Lower leg skin (tissue), 4 donors: ENCODE measurements at regions not wholly inside any gene's neighbourhood (a gene's known extent, or its start where the extent isn't known, plus 50 kb on each side); places are given as distances from the start of the nearest gene placed in this dataset.
"Not testable (repeated sequence)": the region's sequence is repeated elsewhere in the genome, so short reads cannot be mapped to it uniquely, and the experiment has no call there.

Experiments
- DNase-seq, 2 donors: peaks; one replicate each; pipeline ENCODE4 v3.0.0-alpha.2; 2019; ENCODE audit warnings: low spot score in 2 of 2
- H3K4me3 ChIP-seq: fragments of 200-600 bp; sonication (generic); 2 replicates; pipeline ENCODE4 v1.5.1; 2017; ENCODE audit warnings: mild to moderate bottlenecking, low read depth; ENCODE audit not compliant: poor library complexity, severe bottlenecking
- POLR2A ChIP-seq, 2 donors: fragments of 450-650 bp; IDR thresholded peaks; one replicate each; pipeline ENCODE4 v1.6.1; 2016 to 2017; ENCODE audit warnings: antibody characterized with exemption in 2 of 2, mild to moderate bottlenecking in 1 of 2, moderate library complexity in 1 of 2
- WGBS, 2 donors: methylation state at CpG; one replicate each; pipeline ENCODE4 v1.1.5; 2018; 5-methylcytosine and 5-hydroxymethylcytosine counted together
- intact Hi-C: fragments of 100-400 bp; cut with DNase I; formaldehyde crosslinking; loops from one replicate; pipeline ENCODE4 v1.15.0; 2023; ENCODE audit warnings: low total_unique reads
- TF ChIP-seq, protein P1 (sequence below), 3 donors: fragments of 450-650 bp; IDR thresholded peaks; one replicate each; pipeline ENCODE4 v1.5.1; 2016; ENCODE audit warnings: antibody characterized with exemption in 3 of 3, mild to moderate bottlenecking in 3 of 3, moderate library complexity in 2 of 3

DNA sequence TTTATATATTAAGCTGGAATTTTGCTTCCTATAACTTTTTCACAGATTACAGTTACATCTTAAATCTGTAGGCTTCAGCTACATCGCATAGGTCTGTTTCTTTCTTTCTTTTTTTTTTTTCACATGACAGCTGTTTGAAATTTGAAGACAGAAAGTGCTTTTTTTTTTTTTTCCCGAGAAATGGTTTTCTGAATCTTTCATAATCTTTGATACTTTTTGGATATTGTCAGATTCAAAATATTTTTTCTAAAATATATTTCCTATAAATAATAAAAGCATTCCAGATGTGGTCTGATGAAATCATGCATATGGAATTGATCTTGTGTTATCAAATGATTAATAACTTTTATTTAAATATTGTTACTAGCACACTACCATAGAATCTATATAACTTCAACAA lies 212.2 kb downstream of the TAF11L14 start:
- no peak for DNase-seq
- intact Hi-C loops, result no loop called here
- TF ChIP-seq, protein P1, sequence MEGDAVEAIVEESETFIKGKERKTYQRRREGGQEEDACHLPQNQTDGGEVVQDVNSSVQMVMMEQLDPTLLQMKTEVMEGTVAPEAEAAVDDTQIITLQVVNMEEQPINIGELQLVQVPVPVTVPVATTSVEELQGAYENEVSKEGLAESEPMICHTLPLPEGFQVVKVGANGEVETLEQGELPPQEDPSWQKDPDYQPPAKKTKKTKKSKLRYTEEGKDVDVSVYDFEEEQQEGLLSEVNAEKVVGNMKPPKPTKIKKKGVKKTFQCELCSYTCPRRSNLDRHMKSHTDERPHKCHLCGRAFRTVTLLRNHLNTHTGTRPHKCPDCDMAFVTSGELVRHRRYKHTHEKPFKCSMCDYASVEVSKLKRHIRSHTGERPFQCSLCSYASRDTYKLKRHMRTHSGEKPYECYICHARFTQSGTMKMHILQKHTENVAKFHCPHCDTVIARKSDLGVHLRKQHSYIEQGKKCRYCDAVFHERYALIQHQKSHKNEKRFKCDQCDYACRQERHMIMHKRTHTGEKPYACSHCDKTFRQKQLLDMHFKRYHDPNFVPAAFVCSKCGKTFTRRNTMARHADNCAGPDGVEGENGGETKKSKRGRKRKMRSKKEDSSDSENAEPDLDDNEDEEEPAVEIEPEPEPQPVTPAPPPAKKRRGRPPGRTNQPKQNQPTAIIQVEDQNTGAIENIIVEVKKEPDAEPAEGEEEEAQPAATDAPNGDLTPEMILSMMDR (IDR thresholded peaks at IDR 0.05), result no peak
- no peak for TF ChIP-seq POLR2A (IDR thresholded peaks at IDR 0.05)
- WGBS, 2 donors, result 39 to 48% methylated on average over 2 of the region's 2 CpGs
- H3K4me3 ChIP-seq, result no peak overlapping the region

DNA sequence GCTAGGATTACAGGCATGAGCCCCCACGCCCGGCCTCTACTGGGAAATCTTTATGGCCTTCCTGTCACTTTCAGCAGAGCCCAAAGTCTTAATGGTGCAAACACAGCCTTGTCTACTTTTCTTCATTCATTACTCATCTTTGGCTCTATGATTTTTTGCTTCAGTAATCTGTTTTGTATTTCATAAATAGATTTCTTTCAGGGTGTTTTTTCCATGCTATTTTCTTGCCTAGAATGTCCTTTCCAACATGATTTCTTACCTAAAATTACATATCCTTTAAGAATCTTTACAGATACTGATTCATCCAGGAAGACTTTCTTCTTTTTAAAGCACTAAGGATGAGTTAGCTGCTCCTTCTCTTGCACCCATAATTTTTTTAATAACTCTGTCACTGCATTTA lies 213.0 kb downstream of the TAF11L14 start:
- no peak for DNase-seq
- 67 to 86% methylated on average over 2 of the region's 2 CpGs for WGBS, 2 donors
- TF ChIP-seq, protein P1 (IDR thresholded peaks at IDR 0.05), result no peak
- TF ChIP-seq POLR2A (IDR thresholded peaks at IDR 0.05), result no peak
- no peak overlapping the region for H3K4me3 ChIP-seq
- intact Hi-C loops, result no loop called here

DNA sequence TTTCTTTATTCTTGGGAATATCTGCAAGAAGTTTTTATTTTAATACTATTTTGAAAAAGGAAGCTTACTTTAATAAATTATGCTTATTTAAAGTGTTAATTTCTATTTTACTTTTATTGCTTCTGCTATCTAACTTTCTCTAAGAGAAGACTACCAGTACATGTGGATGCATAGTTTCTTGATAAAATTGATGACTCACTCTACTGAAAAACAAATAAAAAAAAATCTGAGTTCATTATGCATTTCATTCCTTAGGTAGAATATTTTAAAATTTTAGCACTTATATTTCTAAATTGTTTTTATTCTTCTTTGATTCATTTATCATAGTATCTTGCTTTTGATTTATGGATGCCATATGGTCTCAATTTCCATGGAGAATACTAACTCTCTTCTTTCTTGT lies 217.9 kb downstream of the TAF11L14 start:
- H3K4me3 ChIP-seq, result no peak overlapping the region
- DNase-seq, result no peak
- intact Hi-C loops, result no loop called here
- no peak for TF ChIP-seq POLR2A (IDR thresholded peaks at IDR 0.05)
- TF ChIP-seq, protein P1 (IDR thresholded peaks at IDR 0.05), result no peak

- intact Hi-C loops, result no loop called here
- no peak overlapping the region for H3K4me3 ChIP-seq
- TF ChIP-seq, protein P1 (IDR thresholded peaks at IDR 0.05), result no peak
- no peak for TF ChIP-seq POLR2A (IDR thresholded peaks at IDR 0.05)
- DNase-seq, result no peak
- 39 to 41% methylated on average over 3 of the region's 3 CpGs for WGBS, 2 donors
These were observed 218.5 kb downstream of the TAF11L14 start for GRCh38 chr5:17852740-17853139.

GRCh38 chr5:17854901-17855300 lies 220.6 kb downstream of the TAF11L14 start:
- DNase-seq, result no peak
- H3K4me3 ChIP-seq, result no peak overlapping the region
- TF ChIP-seq POLR2A (IDR thresholded peaks at IDR 0.05), result no peak
- TF ChIP-seq, protein P1 (IDR thresholded peaks at IDR 0.05), result no peak
- intact Hi-C loops, result no loop called here

- intact Hi-C loops, result no loop called here
- DNase-seq, result no peak
These were observed 226.5 kb downstream of the TAF11L14 start for GRCh38 chr5:17860660-17861315.

GRCh38 chr5:17864903-17865302 lies 230.6 kb downstream of the TAF11L14 start:
- DNase-seq, H3K4me3 ChIP-seq, intact Hi-C loops: not testable (repeated sequence)
- 94 to 100% methylated on average over 2 of the region's 2 CpGs for WGBS, 2 donors

More at GRCh38 chr5:17860660-17861315, 226.5 kb downstream of the TAF11L14 start:
- TF ChIP-seq, protein P1 (IDR thresholded peaks at IDR 0.05), result no peak
- TF ChIP-seq POLR2A (IDR thresholded peaks at IDR 0.05), result no peak
- H3K4me3 ChIP-seq, result no peak overlapping the region
- WGBS, 2 donors, result 93 to 96% methylated on average over 2 of the region's 2 CpGs

DNA sequence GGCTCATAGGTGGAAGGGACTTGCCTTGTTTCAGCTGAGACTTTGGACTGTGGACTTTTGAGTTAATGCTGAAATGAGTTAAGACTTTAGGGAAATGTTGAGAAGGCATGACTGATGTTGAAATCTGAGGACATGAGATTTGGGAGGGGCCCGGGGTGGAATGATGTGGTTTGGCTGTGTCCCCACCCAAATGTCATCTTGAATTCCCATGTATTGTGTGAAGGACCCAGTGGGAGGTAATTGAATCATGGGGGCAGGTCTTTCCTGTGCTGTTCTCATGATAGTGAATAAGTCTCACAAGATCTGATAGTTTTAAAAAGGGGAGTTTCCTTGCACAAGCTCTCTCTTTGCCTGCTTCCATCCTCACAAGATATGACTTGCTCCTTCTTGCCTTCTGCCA lies 231.7 kb downstream of the TAF11L14 start:
- DNase-seq, result peak in 1 of 2 donors; percentile 58
- intact Hi-C loops, H3K4me3 ChIP-seq: not testable (repeated sequence)
- WGBS, 2 donors, result 53 to 75% methylated on average over 1 of the region's 1 CpG
